KG1 (cell line): ENCODE measurements at regions not wholly inside any gene's neighbourhood (a gene's known extent, or its start where the extent isn't known, plus 50 kb on each side); places are given as distances from the start of the nearest gene placed in this dataset.

ENCODE experiments used
- DNase-seq: peaks from one replicate; lab custom pipeline; 2025; lab: John Stamatoyannopoulos, UW

GRCh38 chr10:57015595-57016318 is 654.7 kb upstream of the ZWINT start:
- no peak for DNase-seq

GRCh38 chr10:57015187-57015586 is 654.1 kb upstream of the ZWINT start:
- no peak for DNase-seq

- no peak for DNase-seq
Measured at GRCh38 chr10:57014758-57015157, 653.7 kb upstream of the ZWINT start.

- DNase-seq, result no peak
Measured at GRCh38 chr10:57008189-57008588, 647.1 kb upstream of the ZWINT start.

- DNase-seq, result no peak
Measured at GRCh38 chr10:56991591-56992069, 630.6 kb upstream of the ZWINT start.

GRCh38 chr10:56975513-56975912 is 614.5 kb upstream of the ZWINT start:
- DNase-seq, result no peak

- no peak for DNase-seq
Measured at GRCh38 chr10:56973766-56974165, 612.7 kb upstream of the ZWINT start.

GRCh38 chr10:56943221-56943755 is 582.2 kb upstream of the ZWINT start:
- DNase-seq, result no peak

GRCh38 chr10:56934515-56934914 is 573.5 kb upstream of the ZWINT start:
- no peak for DNase-seq

GRCh38 chr10:56928714-56929113 is 567.7 kb upstream of the ZWINT start:
- no peak for DNase-seq

- DNase-seq, result no peak
Measured at GRCh38 chr10:56927701-56928100, 566.6 kb upstream of the ZWINT start.

- no peak for DNase-seq
Measured at GRCh38 chr10:56920601-56921261, 559.7 kb upstream of the ZWINT start.

- no peak for DNase-seq
Measured at GRCh38 chr10:56912043-56912442, 551.0 kb upstream of the ZWINT start.

GRCh38 chr10:56905051-56905450 is 544.0 kb upstream of the ZWINT start:
- no peak for DNase-seq

GRCh38 chr10:56902554-56902953 is 541.5 kb upstream of the ZWINT start:
- no peak for DNase-seq

- no peak for DNase-seq
Measured at GRCh38 chr10:56895306-56895705, 534.2 kb upstream of the ZWINT start.

- DNase-seq, result no peak
Measured at GRCh38 chr10:56881218-56881617, 520.2 kb upstream of the ZWINT start.

GRCh38 chr10:56880606-56881005 is 519.5 kb upstream of the ZWINT start:
- no peak for DNase-seq

GRCh38 chr10:56874950-56875349 is 513.9 kb upstream of the ZWINT start:
- DNase-seq, result no peak

- no peak for DNase-seq
Measured at GRCh38 chr10:56871160-56871668, 510.2 kb upstream of the ZWINT start.

- DNase-seq, result no peak
Measured at GRCh38 chr10:56867236-56867635, 506.2 kb upstream of the ZWINT start.

- DNase-seq, result no peak
Measured at GRCh38 chr10:56856569-56856968, 495.5 kb upstream of the ZWINT start.

GRCh38 chr10:56844978-56845529 is 484.0 kb upstream of the ZWINT start:
- no peak for DNase-seq
